Endothelial cell of umbilical vein (primary cell): ENCODE measurements at regions not wholly inside any gene's neighbourhood (a gene's known extent, or its start where the extent isn't known, plus 50 kb on each side); places are given as distances from the start of the nearest gene placed in this dataset.

Experiments
- BruUV-seq: library from RNA; stranded (reverse); fragments of 400-500 nt; replicated peaks from 2 replicates; lab custom pipeline; 2021; lab: Mats Ljungman, UMichigan
- CTCF ChIA-PET: fragments of 300-600, 350-600 bp; sonication (Branson Sonifier 250); formaldehyde crosslinking; loops from one replicate; lab custom pipeline; 2021; ENCODE audit warnings: antibody characterized with exemption, inconsistent platforms; lab: Charles Lee
- POLR2A ChIA-PET: fragments of 300-600, 350-600 bp; sonication (Branson Sonifier 250); formaldehyde crosslinking; loops from one replicate; lab custom pipeline; 2021; ENCODE audit warnings: antibody characterized with exemption, inconsistent platforms; lab: Charles Lee
- DNase-seq: peaks from one replicate; pipeline ENCODE4 v3.0.0-alpha.2; 2011; ENCODE audit warnings: low read depth, low spot score
- FAIRE-seq: peaks from 2 replicates; lab custom pipeline; 2011; peaks lifted over from hg19 to GRCh38; lab: Jason Lieb, UNC
- H2AFZ ChIP-seq: 2 replicates; pipeline ENCODE4 v1.6.0; 2012; ENCODE audit warnings: low read depth, low read length, control low read depth, inconsistent platforms
- H3K27ac ChIP-seq: 2 replicates; pipeline ENCODE4 v1.5.1; 2011; ENCODE audit warnings: low read depth, mild to moderate bottlenecking, control low read depth, low read length, moderate library complexity; ENCODE audit not compliant: insufficient read depth
- H3K27me3 ChIP-seq, 2 experiments: 2 replicates each; pipeline versions ENCODE4 v1.6.0 to v1.6.1; 2011; ENCODE audit warnings: low read length in 2 of 2, mixed read lengths in 1 of 2; ENCODE audit not compliant: control insufficient read depth in 2 of 2, insufficient read depth in 2 of 2
- H3K36me3 ChIP-seq, 2 experiments: 2 replicates in 1 of 2; 3 replicates in 1 of 2; pipeline ENCODE4 v1.5.1; 2011; ENCODE audit warnings: low read length in 2 of 2, mild to moderate bottlenecking in 1 of 2, moderate library complexity in 1 of 2; ENCODE audit not compliant: control insufficient read depth in 2 of 2, insufficient read depth in 2 of 2; ENCODE audit errors: extremely low read depth in 1 of 2
- H3K4me1 ChIP-seq: 3 replicates; pipeline ENCODE4 v1.5.1; 2011; ENCODE audit warnings: mild to moderate bottlenecking, low read length; ENCODE audit not compliant: control insufficient read depth, insufficient read depth; ENCODE audit errors: extremely low read depth
- H3K4me2 ChIP-seq: 2 replicates; pipeline ENCODE4 v1.6.1; 2011; ENCODE audit warnings: low read length, control low read depth, mixed read lengths; ENCODE audit not compliant: insufficient read depth
- H3K4me3 ChIP-seq, 3 experiments: fragments of 200-600 bp in 1 of 3; sonication (generic), shearing (Covaris generic) in 1 of 3; replicated peaks in 1 of 3; 2 replicates each; pipeline ENCODE4 v1.5.1; 2011 to 2016; ENCODE audit warnings: control low read depth in 3 of 3, low read length in 3 of 3, mild to moderate bottlenecking in 2 of 3, inconsistent platforms in 1 of 3, low read depth in 1 of 3, moderate library complexity in 1 of 3; ENCODE audit not compliant: insufficient read depth in 1 of 3
- H3K79me2 ChIP-seq: 2 replicates; pipeline ENCODE4 v1.6.0; 2012; ENCODE audit warnings: low read length, inconsistent platforms; ENCODE audit not compliant: control insufficient read depth, insufficient read depth
- H3K9ac ChIP-seq: replicated peaks from 2 replicates; pipeline ENCODE3; 2011; ENCODE audit warnings: low read length, control low read depth; ENCODE audit not compliant: insufficient read depth; ENCODE audit errors: extremely low read depth
- H3K9me1 ChIP-seq: replicated peaks from 3 replicates; pipeline ENCODE4 v1.6.0; 2011; ENCODE audit warnings: mild to moderate bottlenecking, low read length; ENCODE audit not compliant: control insufficient read depth, insufficient read depth; ENCODE audit errors: extremely low read depth
- H3K9me3 ChIP-seq: replicated peaks from 2 replicates; pipeline ENCODE4 v1.5.1; 2012; ENCODE audit warnings: low read length, inconsistent platforms; ENCODE audit not compliant: control insufficient read depth, insufficient read depth
- H4K20me1 ChIP-seq: replicated peaks from 2 replicates; pipeline ENCODE3; 2011; ENCODE audit warnings: mild to moderate bottlenecking, low read length; ENCODE audit not compliant: control insufficient read depth, insufficient read depth; ENCODE audit errors: extremely low read depth
- EZH2 ChIP-seq: IDR thresholded peaks from 2 replicates; pipeline ENCODE4 v1.6.1; 2012; ENCODE audit warnings: borderline replicate concordance, low read depth, mild to moderate bottlenecking, moderate library complexity, low read length, inconsistent platforms; ENCODE audit not compliant: severe bottlenecking
- FOS ChIP-seq: IDR thresholded peaks from 2 replicates; pipeline ENCODE4 v1.6.1; 2011; ENCODE audit warnings: mild to moderate bottlenecking, low read length, moderate library complexity, borderline replicate concordance; ENCODE audit not compliant: insufficient read depth
- GATA2 ChIP-seq: IDR thresholded peaks from 2 replicates; pipeline ENCODE4 v1.7.0; 2011; ENCODE audit warnings: low read depth, mild to moderate bottlenecking, moderate library complexity, mixed read lengths, low read length; ENCODE audit not compliant: insufficient read length, insufficient read depth
- JUN ChIP-seq: IDR thresholded peaks from 2 replicates; pipeline ENCODE4 v1.6.1; 2011; ENCODE audit warnings: borderline replicate concordance, low read depth; ENCODE audit not compliant: insufficient read length, insufficient read depth
- MYC ChIP-seq: IDR thresholded peaks from one replicate; pipeline ENCODE4 v1.6.1; 2011; ENCODE audit warnings: mild to moderate bottlenecking, low read depth, low read length
- POLR2A ChIP-seq: IDR thresholded peaks from 2 replicates; pipeline ENCODE4 v1.6.1; 2012; ENCODE audit warnings: low read depth, mild to moderate bottlenecking, control low read depth, low read length
- dilution Hi-C: fragments of 300-500 bp; cut with MboI; formaldehyde crosslinking; loops from one replicate; pipeline ENCODE4 v1.15.0; 2019; ENCODE audit warnings: low sequenced_read_pairs; ENCODE audit not compliant: extremely low pct_ligation_motif_present
- intact Hi-C: fragments of 100-400 bp; cut with micrococcal nuclease; formaldehyde crosslinking; loops from one replicate; pipeline ENCODE4 v1.10.0; 2022
- TF ChIP-seq, protein P1 (sequence below): IDR thresholded peaks from 2 replicates; pipeline ENCODE4 v1.6.1; 2011; ENCODE audit not compliant: insufficient read depth, insufficient read length
- TF ChIP-seq, protein P2 (sequence below), 2 donors: IDR thresholded peaks; 1 replicate in 1 of 2; 2 replicates in 1 of 2; pipeline ENCODE4 v1.5.1; 2011; ENCODE audit warnings: low read length in 2 of 2, mild to moderate bottlenecking in 2 of 2, moderate library complexity in 2 of 2, control low read depth in 1 of 2, inconsistent platforms in 1 of 2, low read depth in 1 of 2; ENCODE audit not compliant: insufficient read depth in 1 of 2; ENCODE audit errors: extremely low read depth in 1 of 2

DNA sequence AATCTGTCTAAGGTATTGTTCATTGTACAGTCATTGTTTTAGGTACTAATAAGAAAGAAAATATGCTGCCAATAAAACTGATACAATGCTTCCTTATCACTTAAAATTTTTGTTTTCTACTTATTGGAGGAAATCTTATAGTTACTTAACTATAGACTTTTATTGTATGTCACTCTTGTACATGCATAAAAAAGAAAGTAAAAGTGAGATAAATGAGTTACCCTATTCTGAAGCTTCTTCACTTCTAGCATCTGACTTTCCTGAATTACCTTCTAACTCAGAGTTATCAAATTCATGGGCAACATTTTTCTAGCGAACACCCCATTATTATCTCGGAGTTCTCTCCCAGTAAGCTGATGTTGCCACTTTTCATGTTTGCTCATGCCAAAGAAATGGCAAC is 504.9 kb downstream of the SH2D4B start:
- TF ChIP-seq MYC (no peak), GATA2 (no peak), EZH2 (no peak), JUN (no peak)
- CTCF ChIA-PET = no interaction called here
- Histone ChIP-seq H2AFZ (no peak overlapping the region), H3K36me3 (no peaks in the 10 kb centered on the region), H3K9me3 (no peaks in the 10 kb centered on the region), H3K9ac (no peak overlapping the region), H3K4me2 (no peak overlapping the region), H3K4me3 (no peak overlapping the region), H3K79me2 (no peaks in the 10 kb centered on the region), H3K9me1 (no peaks in the 10 kb centered on the region), H3K27me3 (no peaks in the 10 kb centered on the region), H3K4me1 (no peaks in the 10 kb centered on the region), H3K27ac (no peak overlapping the region), H4K20me1 (no peaks in the 10 kb centered on the region)
- POLR2A ChIA-PET = no interaction called here
- dilution Hi-C loops = no loop called here
- no TSS peak for BruUV-seq
- intact Hi-C loops = no loop called here
- no peak for DNase-seq
- no peak for FAIRE-seq

GRCh38 chr10:81065474-81065873 is 527.8 kb downstream of the SH2D4B start:
- no peaks in the 10 kb centered on the region for H4K20me1 ChIP-seq
- intact Hi-C loops (no loop called here), dilution Hi-C loops (no loop called here)
- no peak overlapping the region for H3K9ac ChIP-seq
- H2AFZ ChIP-seq = no peak overlapping the region
- no peaks in the 10 kb centered on the region for H3K9me1 ChIP-seq
- ChIA-PET CTCF (no interaction called here), POLR2A (no interaction called here)
- H3K4me2 ChIP-seq = no peak overlapping the region
- no peaks in the 10 kb centered on the region for H3K9me3 ChIP-seq
- H3K4me1 ChIP-seq = no peaks in the 10 kb centered on the region
- FAIRE-seq (no peak), DNase-seq (no peak)
- no TSS peak for BruUV-seq
- TF ChIP-seq, protein P1, sequence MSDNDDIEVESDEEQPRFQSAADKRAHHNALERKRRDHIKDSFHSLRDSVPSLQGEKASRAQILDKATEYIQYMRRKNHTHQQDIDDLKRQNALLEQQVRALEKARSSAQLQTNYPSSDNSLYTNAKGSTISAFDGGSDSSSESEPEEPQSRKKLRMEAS = no peak
- TF ChIP-seq, protein P2, sequence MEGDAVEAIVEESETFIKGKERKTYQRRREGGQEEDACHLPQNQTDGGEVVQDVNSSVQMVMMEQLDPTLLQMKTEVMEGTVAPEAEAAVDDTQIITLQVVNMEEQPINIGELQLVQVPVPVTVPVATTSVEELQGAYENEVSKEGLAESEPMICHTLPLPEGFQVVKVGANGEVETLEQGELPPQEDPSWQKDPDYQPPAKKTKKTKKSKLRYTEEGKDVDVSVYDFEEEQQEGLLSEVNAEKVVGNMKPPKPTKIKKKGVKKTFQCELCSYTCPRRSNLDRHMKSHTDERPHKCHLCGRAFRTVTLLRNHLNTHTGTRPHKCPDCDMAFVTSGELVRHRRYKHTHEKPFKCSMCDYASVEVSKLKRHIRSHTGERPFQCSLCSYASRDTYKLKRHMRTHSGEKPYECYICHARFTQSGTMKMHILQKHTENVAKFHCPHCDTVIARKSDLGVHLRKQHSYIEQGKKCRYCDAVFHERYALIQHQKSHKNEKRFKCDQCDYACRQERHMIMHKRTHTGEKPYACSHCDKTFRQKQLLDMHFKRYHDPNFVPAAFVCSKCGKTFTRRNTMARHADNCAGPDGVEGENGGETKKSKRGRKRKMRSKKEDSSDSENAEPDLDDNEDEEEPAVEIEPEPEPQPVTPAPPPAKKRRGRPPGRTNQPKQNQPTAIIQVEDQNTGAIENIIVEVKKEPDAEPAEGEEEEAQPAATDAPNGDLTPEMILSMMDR (IDR thresholded peaks at IDR 0.05; ENCODE audit: extremely low read depth in 1 of 2, insufficient read depth in 1 of 2, low read depth in 1 of 2, low read length in 2 of 2) = no peak
- TF ChIP-seq EZH2 (no peak), MYC (no peak), FOS (no peak), GATA2 (no peak), POLR2A (no peak)
- no peak overlapping the region for H3K4me3 ChIP-seq
- no peak overlapping the region for H3K27ac ChIP-seq
- no peaks in the 10 kb centered on the region for H3K36me3 ChIP-seq
- H3K27me3 ChIP-seq = no peaks in the 10 kb centered on the region
- no peaks in the 10 kb centered on the region for H3K79me2 ChIP-seq
